Muscle of back (tissue), 3 donors: ENCODE measurements at regions not wholly inside any gene's neighbourhood (a gene's known extent, or its start where the extent isn't known, plus 50 kb on each side); places are given as distances from the start of the nearest gene placed in this dataset.
A peak's percentile ranks its signal among the peaks of the same experiment; 100 is the strongest.
"Not testable (repeated sequence)": the region's sequence is repeated elsewhere in the genome, so short reads cannot be mapped to it uniquely, and the experiment has no call there.

Experiments
- DNase-seq, 3 donors: peaks; one replicate each; pipeline versions ENCODE4 v3.0.0 to v3.0.0-alpha.2; 2013

DNA sequence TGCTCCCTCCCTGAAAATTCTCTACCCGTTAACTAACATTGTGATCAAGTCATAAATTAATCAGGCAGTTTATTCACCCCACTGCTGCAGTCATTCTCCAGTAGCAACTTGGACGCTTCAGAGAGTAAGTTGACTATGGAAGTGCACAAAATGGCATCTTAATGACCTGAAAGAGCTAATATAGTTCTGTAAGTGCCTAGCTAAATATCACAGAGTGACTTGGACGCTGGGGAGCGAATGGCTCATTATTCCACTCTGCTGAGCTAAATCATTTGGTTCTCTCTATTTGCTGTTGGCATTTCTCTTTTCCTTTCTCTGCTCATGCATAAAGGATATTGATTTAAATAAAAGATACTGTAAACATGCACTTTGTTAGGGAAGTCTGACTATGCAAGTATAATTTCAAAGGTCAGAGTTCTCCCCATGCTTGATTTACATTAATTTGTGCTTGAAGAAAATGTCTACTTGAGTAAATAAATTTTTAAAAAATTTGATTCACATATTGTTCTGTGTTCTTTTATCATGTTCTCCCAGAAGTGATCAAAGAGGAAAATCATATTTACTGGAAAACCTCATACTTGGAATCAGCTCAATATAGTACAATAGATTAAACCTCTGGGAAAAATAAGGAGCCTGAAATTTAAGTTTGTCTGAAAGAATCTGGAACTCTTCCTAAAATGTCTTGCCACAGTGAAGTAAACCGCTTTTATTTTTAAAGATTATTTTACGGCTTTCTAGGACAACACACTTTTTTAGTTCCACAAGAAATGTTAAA, 169.5 kb upstream of the HAPLN1 start:
- DNase-seq = peak in 2 of 3 donors; percentile 27 to 47

DNA sequence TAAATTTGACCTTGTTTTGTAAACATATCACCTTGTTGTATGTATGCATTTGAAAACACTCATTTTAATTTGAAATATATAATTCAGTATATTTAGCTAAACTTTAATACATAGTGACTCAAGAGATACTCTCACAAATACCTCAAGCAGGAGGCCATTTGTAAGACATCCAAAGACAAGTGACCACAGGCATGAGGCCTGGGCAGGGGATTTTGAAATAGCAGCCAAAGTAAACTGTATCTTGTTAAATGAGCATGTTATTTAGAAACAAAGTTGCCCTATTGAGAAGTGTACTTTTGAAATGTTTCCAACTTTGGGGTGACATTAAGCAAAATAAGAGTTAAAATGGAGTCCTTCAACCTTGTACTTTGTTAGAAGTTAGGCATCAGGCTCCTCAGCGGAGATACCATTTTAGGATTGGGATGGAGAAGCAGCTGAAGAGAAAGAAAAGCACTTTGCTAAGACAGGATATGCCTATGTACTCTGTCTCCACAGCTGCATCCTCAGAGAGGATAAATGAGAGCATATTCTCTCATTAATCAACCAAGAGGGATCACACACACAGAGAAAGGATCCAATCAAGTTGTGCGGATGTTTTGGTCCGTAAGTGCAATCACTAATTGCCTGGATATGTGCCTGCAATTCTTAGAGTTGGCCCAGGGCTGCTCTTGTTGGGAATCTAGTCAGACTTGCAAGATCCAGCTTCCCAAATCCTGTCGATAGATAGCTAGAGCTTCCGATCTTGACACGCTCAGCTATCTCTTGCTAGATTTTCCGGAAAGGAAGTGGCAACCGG, 157.5 kb upstream of the HAPLN1 start:
- peak in 1 of 3 donors; percentile 6 for DNase-seq

- no peak for DNase-seq
These were observed 151.1 kb upstream of the HAPLN1 start for GRCh38 chr5:83871533-83872395.

GRCh38 chr5:83866181-83866580, 145.5 kb upstream of the HAPLN1 start:
- DNase-seq = no peak

DNA sequence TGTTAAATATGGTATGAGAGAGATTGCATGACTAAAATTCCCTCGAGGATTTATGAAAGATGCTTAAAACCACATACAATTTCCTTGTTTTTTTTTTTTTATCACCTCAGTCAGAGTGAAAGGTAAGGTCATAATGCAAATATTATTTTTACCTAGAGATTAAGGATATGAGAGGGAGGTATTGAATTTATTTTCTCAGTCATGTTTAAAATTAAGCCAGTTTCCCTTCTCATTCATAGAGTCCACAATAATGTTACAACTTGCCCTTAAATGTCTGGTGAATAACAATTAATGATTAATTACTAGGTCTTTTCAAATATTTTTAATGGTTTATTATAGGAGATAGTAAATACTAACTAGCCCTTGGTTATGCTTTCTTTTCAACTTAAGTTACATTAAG, 144.9 kb upstream of the HAPLN1 start:
- DNase-seq = no peak

GRCh38 chr5:83864652-83865051, 144.0 kb upstream of the HAPLN1 start:
- DNase-seq = no peak

- peak; percentile 24 to 47 (median 33) for DNase-seq
These were observed 136.7 kb upstream of the HAPLN1 start for GRCh38 chr5:83857341-83857740.

DNA sequence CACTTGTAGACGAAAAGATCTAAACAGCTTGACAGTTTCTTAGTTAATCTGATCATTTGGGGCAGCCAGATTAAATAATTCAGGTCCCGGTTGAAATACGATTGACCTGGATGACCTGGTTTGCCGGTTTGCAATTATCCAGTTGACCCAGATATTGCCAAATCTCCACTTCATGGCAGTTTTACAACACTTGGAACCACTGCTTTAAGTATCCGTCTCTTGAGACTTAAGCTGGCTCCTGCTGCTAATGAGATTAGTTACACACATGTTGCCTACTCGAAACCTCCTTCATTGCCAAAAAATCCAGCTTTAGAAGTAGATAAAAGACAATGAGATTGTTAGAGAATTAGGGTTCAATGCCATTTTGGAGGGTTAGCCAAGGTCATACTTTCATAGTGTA, 136.2 kb upstream of the HAPLN1 start:
- DNase-seq = peak in 2 of 3 donors; percentile 31 to 51

DNA sequence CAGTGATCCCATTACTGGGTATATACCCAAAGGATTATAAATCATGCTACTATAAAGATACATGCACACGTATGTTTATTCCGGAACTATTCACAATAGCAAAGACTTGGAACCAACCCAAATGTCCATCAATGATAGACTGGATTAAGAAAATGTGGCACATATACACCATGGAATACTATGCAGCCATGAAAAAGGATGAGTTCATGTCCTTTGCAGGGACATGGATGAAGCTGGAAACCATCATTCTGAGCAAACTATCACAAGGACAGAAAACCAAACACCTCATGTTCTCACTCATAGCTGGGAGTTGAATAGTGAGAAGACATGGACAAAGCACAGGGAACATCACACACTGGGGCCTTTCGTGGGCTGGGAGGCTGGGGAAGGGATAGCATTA, 129.8 kb upstream of the HAPLN1 start:
- not testable (repeated sequence) for DNase-seq

GRCh38 chr5:83848941-83849340, 128.3 kb upstream of the HAPLN1 start:
- no peak for DNase-seq

DNA sequence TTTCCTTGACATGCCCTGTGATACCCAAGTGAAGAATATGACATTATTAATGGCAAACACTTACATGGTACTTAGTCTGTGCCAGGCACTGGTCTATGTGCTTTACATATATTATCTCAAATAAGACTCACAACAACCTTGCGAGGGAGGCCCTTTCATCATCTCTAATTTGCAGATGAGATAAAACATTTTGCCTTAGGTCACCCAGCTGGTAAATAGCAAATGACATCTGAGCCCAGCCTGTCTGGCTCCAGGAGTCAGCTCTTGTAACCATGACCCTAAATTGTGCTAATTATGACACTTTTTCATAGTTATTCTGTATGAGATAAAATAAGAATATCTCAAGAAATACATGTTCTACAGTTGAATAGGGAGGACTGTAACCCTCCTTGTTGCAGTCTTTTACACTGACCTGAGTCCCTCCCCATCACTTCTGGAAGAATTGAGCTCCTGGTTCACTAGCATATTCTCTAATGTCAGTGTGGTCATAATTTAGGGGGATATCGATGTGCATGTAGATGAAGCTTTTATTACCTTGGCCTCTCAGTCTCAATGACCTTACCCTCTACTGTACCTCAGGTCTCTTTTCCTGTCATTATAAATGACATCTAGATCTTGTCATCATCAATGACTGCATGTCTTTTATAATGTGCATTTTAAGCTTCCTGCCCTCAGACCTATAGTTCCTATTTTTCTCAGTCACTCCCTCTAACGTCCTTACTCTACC, 126.1 kb upstream of the HAPLN1 start:
- DNase-seq = no peak

GRCh38 chr5:83844449-83845068, 123.9 kb upstream of the HAPLN1 start:
- DNase-seq = peak in 1 of 3 donors; percentile 74

GRCh38 chr5:83839788-83840187, 119.1 kb upstream of the HAPLN1 start:
- DNase-seq = no peak

- no peak for DNase-seq
These were observed 118.6 kb upstream of the HAPLN1 start for GRCh38 chr5:83839256-83839655.

DNA sequence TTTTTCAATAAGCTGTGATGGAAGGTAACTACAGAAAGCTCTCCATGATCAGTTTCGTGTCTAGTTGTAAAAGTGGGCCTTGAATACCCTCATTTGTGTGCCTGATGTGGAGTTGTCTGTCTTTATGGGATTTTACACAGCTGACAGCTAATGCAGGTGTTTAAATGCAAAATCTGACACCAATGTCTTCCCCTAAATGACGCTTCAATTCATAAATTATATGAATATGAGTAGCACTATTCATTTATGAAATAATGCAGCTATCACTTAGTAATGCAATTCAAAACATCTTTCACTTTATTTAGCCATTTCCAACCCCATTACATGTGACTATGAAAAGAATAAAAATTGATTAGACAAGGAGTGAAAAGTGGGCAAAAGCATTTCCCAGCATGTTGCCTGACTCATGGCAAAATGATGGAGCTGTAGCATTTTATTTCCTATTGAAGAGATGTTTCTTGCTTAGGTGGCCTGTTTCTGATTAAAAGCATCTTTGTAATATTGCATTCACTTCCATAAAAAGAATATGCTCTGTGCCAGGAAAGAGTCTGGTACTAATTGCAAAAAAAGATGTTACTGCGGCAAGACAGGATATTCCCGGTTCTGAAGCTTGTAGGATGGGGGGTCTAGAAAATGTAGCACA, 116.7 kb upstream of the HAPLN1 start:
- peak in 2 of 3 donors; percentile 7 to 39 for DNase-seq

DNA sequence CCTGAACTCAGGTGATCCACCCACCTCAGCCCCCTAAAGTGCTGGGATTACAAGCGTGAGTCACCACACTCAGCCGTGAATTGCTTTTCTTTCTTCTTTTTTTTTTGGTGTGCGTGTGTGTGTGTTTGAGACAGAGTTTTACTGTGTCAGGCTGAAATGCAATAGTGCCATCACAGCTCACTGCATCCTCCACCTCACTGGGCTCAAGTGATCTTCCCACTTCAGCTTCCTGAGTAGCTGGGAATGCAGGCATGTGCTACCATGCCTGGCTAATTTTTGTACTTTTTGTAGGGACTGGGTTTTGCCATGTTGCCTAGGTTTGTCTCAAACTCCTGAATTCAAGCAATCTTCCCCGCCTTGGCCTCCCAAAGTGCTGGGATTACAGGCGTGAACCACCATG, 113.7 kb upstream of the HAPLN1 start:
- DNase-seq = no peak

DNA sequence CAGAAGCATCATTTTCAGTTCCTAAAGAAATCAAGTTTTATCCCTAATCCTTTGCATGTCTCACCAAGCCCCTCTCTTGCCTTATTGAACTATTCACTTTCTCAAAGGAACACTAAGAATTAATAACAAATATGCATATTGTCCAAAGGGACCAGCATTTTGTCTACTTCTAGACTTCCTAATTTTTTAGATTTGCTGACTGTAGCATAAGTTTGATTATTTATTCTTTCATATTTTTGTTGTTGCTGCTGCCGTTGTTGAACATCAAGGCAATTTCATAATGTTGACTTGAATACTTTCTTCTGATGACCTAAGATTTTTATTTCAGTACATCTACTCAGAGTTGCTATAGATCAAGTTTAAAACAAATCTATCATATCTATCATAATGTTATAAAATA, 111.2 kb upstream of the HAPLN1 start:
- DNase-seq = no peak

- no peak for DNase-seq
These were observed 106.5 kb upstream of the HAPLN1 start for GRCh38 chr5:83827111-83827557.

DNA sequence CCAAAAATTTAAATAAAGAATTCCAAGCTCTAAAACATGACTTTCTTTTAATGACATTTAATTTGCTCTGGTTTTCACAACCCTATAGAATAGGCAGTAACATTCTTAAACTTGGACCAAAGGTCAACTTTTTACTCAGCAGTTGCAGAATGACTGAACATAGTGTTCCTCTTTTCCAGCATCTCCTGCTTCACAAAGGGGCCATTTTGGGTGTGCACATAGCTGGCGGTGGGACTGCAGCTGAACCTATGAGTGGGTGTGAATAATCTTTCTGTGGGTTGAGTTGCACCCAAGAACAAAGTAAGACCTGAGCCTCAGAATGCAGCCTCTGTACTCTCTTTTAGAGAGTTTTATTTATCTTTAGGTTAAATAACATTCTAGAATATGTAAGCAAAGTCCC, 96.9 kb upstream of the HAPLN1 start:
- no peak for DNase-seq

DNA sequence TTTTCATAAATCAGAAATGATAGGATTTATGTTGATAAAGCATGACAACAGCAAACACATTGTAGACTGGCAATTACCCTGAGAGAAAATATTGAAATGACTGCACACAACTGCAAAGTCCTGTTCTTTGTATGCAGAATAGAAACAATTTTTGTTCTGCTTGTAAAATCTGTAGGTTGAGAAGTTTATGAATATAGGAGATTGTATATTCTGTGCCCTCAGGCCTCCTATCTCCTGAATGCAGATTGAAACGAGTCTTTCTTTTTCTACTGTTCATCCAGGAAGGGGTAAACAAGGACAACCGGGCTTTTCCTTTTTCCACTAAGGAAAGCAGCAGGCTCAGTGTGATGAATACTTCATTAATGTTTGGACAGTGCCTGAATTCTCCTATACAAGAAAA, 95.0 kb upstream of the HAPLN1 start:
- no peak for DNase-seq
